Glomerular visceral epithelial cell (primary cell): ENCODE measurements at regions not wholly inside any gene's neighbourhood (a gene's known extent, or its start where the extent isn't known, plus 50 kb on each side); places are given as distances from the start of the nearest gene placed in this dataset.
A peak's percentile ranks its signal among the peaks of the same experiment; 100 is the strongest.

ENCODE experiments used
- DNase-seq: peaks from one replicate; pipeline ENCODE4 v3.0.0-alpha.2; 2016; ENCODE audit errors: extremely low spot score

DNA sequence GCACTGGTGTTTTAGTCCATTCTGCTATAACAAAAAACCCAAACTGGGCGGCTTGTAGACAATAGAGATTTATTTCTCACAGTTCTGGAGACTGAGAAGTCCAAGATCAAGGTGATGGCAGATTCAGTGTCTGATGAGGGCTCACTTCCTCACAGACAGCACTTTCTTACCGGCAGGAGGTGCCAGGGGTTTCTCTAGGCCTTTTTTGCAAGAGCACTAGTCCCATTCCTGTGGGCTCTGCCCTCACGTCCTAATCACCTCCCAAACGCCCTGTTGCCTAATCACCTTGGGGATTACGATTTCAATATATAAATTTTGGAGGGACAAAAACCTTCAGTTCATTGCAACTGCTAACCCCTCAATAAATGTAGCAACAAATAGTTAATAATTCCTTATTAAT, 140.0 kb upstream of the SGK1 start:
- no peak for DNase-seq

DNA sequence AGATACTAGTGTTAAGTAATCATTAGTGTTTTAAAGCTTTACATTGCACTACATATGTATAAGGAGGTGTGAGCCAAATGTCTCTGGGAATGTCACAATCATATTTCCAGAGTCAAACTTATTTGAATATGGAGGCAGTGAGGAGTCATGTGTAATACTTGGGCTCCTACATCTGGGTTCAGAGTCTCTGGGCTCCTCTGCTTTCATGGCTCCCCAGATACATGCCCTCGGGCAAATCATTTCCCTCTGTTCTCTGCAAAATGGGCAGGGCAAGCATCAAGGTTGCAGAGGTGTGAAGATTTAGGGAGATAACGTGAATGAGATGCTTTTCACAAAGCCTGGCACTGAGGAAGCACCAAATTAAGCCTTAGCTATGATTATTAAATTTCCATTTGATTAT, 138.3 kb upstream of the SGK1 start:
- no peak for DNase-seq

DNA sequence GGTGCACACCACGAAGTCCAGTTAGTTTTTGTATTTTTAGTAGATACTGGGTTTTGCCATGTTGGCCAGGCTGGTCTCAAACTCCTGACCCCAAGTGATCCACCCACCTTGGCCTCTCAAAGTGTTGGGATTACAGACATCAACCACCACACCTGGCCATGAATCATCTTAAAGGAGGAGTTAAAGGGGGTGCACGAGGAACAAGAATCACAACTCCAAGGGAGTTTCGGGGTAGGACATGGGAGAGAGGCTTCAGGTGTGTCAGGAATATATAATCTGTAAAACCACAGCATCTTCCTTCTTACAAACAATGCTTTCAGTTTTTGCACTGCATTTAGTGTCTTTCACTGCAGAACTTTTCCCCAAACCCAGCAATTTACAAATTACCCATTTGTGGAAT, 137.4 kb upstream of the SGK1 start:
- DNase-seq: no peak

DNA sequence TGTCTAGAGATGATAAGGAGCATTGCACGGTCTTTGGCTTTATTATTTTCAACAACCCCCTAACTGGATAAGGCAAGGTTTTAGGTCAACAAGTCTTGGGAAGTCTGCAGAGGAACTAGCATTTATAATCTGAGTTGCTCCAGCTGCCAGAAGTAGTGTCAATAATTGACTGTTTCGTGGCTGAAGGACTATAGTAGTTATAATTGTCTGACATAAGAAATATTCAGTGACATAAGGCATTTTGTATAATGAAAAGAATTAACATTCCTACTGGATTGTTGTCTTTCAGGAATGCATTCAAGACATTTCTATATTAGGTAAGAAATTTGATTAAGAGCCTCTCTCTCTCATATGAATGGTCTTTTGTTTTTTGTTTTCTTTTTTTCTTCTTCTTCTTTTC, 136.9 kb upstream of the SGK1 start:
- DNase-seq: no peak

DNA sequence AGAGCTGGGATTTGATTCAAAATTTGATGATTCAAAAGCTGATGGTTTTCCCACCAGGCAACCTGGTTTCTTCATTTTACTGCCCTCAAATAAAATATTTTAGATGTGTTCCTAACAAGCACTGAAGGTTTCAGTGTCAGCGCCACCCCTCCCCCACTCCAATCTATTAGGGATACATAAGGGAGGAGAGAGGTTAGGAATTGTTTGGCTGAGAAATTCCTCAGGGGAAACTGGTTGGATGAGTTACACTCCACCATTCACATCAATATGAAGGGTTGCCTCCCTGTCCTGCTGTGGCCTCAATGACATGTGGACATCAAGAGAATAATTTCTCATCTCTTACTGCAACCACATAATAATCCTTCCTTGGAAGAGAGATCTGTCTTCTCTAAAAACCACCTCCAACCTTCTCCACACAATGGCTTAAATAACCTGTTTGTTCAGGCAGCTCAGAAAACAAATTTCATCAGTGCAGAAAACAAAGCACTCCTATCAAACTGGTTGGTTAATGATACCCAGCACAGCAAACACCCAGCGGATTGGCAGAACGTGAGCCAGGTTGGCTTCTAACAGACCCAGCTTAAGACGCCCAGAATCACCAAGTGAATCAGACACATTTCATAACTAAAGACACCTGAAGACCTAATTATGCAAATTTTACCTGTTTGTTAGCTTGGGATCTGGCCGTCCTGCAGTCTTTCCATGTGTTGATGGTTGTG, 136.0 kb upstream of the SGK1 start:
- DNase-seq: no peak

DNA sequence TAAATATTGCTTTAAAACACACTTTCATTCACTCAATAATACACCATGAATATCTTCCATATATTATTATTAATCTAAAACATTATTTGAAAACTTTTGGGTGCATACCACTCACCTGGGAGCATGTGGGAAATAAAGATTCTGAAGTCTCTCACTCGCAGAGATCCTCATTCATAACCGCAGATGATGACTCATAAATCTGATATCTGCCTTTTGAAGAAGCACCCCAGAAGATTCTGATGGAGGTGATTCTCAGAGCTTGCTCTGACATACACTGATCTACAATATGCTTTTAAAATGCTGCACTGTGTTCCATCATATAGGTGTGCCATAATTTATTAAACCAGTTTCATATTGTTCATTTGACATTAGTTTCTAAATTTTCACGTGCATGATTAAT, 135.0 kb upstream of the SGK1 start:
- no peak for DNase-seq

DNA sequence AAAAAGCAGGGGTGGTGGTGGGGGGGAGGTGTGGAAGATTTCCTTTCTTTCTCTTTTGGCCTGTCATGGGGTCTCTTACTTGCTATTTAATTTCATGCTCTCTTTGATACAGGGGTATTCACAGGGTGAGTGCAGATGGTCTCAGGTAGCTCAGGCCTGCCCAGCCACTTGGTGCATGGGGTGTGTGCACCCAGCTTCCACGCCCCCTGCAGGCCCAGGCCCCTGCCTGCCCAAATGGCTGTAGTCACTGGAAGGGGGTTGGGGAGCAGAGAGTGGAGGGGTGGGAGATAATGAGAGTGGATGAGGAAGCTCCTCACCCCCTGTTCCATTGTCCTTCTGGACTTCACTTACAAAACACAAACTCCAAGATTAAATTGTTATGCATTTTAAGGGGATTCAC, 133.6 kb upstream of the SGK1 start:
- DNase-seq: no peak

DNA sequence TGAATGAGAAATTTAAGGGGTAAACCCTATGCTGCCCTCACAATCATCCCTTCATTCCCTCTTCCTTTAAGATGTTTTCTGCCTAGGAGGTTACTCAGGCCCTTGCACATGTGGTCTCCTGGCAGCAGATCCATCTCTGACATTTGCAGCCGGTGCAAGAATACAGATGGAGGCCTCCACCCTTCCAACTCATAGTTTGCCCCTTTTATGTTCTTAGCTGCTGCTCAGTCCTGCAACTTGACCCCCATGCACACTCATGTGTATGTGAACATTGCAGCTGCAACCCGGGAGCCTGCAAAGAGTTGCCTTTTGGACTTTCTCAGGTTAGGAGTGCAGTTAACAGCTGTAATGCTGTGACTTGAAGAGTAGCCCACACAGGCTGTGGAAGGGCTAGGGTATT, 131.9 kb upstream of the SGK1 start:
- no peak for DNase-seq

DNA sequence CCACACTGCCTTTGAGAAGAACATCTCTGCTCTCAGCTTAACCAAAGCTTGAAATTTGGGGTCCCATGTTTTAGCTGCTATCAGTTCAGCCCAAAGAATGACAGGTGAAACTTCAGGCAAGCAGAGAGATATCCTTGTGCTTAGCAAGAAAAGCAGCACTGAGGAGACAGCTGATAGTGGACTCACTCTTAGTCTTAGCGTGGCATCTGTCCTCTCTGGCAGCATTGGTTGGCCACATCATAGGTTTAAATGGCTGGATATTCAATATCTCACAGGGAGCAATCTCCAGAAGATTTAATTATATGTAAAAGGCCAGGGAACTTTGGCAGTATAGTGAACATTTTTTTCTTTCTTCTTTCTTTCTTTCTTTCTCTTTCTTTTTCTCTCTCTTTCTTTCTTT, 131.1 kb upstream of the SGK1 start:
- DNase-seq: no peak

DNA sequence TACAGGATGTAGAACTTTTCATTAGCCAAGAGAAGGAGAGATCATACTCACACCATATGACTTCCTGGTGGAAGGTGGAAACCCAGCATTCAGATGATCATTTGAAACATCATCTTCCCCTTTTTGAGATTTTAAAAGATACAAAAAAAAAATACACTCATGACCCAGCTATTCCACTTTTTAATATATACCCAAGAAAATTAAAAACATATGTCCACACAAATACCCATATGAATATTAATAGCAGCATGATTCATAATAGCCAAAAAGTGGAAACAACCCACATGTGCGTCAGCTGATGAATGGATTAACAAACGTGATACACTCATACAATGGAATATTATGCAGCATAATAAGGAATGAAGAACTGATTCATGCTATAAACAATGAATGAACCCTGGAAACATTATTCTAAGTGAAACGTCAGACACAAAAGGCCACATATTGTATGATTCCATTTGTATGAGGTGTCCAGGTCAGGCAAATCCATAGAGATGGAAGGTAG, 130.0 kb upstream of the SGK1 start:
- DNase-seq: no peak

DNA sequence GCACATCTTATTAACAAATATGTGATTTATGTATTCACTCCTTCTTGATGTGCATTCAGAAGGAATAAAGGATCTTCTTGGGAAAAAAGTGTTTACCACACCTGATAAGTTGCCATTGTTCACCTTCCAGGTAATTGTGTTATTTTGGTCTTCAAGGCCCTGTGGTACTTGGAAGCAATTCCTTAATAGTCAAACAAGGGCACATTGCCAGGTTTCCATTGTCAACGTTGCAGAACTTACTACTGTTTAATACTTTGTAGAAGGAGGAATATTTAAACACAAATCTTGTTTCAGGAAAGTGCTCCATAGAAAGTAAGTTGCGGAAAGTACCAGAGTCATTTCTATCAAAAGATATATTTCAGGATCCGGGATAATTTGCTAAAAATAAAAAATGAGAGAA, 129.5 kb upstream of the SGK1 start:
- DNase-seq: no peak

DNA sequence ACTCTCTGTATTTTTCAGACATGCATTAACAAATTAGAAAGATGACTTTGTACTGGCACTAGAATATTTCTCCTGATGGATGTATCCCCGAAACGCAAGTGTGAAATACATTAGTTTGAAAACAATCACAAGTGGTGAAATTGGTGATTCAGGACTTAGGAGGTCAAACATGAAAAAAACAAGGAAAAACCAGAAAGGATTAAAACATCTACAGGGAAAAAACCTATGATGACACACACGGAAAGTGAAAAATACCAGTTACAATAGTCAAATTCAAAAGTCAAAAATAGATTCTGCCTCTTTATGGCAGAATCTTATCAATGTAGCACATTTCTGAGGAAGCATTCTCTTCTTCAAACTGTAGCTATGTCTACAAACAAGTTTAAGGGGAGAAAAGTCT, 129.0 kb upstream of the SGK1 start:
- DNase-seq: no peak

DNA sequence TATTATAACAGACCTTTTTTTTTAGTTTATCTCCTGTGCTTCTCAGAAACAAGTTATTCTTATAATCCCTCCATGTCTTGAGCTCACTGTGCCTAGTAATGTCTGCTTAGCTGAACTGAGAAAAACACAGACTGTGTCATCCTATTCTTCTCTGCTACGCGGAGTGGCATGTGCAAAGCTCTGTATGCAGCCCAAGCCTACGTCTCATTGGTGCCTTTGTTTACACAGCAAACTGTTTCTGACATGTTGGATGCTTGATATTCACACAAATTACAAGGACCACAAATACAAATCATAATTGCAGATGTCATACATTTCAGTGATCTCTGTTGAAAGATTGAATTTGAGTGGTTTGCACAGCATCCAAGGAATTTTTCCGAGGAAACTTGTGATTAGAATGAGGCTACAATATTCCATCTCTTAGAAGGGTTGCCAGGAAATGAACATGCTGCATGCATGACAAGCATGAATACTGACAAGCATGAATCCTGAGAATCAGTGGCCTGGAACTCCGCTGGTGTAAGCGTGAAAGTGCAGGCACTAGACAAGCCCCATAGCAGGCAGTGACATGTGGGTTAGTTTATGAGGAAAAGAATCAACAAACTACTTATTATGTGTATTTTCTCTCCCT, 128.4 kb upstream of the SGK1 start:
- DNase-seq: peak; percentile 76

DNA sequence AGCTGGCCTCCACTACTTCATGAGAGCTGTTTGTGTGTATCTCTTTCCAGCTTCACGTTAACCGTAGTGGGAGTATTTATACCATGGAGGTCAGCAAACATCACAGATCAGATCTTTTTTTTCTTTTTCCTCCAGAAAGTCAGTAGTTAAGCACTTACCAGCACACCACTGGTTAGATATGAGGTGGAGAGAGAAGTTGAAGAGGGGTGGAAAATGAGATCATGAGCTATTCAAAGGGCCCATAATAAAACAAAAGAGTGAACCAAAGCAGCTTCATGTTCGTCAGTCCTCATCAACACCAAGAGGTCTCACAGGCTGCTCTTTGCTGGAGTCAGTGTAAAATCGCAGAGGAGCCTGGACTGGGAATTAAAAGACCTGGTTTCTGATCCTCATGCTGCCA, 125.1 kb upstream of the SGK1 start:
- DNase-seq: no peak

DNA sequence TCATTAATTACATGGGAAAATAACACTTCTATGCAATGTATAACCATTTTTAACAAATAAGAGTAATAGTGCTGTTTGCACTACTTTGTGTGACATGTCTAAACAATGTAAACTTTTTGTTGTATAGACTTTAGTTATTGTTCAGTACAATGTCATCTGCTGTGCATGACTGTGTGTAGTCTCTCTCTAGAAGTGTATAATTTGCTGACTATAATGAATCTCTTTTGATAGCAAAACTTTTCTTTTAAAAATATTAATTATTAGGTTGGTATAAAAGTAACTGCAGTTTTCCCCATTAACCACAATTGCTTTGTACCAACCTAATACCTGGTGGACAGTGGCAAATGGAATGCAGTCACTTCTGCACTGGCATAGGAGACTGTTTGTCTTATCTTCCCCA, 124.2 kb upstream of the SGK1 start:
- DNase-seq: no peak

DNA sequence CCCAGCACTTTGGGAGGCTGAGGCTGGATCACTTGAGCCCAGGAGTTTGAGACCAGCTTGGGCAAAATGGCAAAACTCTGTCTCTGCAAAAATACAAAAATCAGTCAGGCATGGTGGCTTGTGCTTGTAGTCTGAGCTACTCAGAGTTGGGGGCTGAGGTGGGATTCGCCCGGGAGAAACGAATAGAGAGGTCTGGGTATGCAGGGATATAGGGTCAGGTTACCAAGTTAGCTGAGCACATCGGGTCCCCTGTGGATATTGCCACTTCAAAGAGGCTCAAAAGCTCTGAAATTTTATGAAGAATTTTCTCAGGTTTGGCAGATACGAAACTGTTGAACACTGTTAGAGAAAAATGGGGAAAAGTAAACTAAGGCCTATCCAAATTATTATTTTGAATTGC, 120.9 kb upstream of the SGK1 start:
- DNase-seq: no peak

DNA sequence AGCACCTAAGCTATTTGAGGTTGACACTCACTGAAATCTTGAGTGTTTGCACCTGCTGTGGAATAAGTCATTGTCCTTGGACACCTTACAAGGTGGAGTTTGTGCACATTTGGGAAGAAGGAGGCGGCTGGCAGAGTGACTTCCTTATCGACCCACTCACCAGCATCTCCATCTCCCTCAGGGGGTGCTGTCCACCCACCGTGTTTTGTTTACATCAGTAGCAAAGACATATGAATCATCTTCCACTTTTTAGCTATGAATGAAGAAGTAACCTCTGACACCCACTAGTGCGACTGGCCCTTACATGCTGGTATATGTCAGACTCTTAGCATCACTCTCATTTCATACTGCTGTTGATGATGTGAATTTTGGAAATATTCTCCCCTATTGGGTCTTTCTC, 119.5 kb upstream of the SGK1 start:
- DNase-seq: no peak

DNA sequence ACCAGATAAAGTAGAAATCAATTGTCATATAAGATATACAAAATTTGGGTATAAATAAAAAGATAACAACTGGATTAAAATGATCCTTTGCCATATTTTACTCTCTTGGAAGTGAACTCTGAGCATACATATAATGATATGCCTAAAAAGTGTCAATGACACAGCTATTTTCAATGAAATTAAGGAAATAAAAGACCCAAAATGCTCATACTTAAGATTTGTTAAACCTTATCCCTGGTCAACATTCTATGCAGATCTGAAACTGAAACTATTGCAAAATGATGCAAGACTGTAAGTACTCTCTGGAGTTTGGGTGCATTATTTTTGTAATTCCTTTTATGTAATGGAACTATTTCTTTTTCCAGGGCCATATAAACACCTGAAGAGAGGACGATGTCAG, 119.0 kb upstream of the SGK1 start:
- no peak for DNase-seq

DNA sequence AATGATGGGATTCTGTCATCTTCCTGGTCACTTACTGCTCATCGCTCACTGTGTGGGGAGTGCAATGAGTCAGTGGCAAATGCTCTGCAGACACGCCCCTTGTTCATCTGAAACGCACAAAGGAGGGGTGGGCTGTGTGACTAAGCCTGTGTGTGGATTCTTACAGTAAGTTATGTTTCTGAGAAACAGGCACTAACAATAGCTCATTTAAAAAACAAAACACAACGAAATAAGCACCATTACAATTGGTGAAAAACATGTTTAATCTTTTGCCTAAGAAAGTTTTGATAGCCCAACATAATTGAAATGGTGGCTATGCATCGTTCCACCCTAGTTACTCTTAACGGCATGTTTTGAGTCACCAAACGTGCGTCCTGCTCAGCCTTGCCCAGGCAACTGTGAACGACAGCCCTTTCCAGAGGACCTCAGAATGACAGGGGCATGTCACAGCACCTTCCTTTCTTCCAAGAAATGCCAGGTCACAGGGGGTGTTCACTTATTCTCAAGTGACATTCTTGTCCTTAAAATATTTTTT, 118.4 kb upstream of the SGK1 start:
- DNase-seq: peak; percentile 86

DNA sequence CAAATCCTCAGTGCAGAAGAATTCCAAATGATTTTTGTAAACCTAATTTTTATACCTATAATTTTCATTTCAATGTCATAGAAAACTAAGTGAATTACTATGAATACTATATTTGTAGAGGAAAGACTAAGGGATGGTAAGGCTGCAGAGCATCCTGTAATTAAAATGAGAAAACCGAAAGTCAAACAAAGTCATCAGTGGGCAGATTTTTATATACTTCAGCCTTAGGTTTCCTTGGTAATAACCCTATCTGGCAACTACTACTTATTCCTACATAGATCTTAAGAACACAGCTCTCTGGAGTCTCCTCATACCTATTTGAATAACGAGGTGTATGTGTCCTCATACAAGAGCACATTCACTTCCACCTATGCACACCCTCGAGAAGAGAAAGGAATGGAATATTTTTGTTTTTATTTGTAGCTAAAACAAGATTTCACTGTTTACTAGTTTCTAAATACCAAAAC, 117.9 kb upstream of the SGK1 start:
- no peak for DNase-seq

DNA sequence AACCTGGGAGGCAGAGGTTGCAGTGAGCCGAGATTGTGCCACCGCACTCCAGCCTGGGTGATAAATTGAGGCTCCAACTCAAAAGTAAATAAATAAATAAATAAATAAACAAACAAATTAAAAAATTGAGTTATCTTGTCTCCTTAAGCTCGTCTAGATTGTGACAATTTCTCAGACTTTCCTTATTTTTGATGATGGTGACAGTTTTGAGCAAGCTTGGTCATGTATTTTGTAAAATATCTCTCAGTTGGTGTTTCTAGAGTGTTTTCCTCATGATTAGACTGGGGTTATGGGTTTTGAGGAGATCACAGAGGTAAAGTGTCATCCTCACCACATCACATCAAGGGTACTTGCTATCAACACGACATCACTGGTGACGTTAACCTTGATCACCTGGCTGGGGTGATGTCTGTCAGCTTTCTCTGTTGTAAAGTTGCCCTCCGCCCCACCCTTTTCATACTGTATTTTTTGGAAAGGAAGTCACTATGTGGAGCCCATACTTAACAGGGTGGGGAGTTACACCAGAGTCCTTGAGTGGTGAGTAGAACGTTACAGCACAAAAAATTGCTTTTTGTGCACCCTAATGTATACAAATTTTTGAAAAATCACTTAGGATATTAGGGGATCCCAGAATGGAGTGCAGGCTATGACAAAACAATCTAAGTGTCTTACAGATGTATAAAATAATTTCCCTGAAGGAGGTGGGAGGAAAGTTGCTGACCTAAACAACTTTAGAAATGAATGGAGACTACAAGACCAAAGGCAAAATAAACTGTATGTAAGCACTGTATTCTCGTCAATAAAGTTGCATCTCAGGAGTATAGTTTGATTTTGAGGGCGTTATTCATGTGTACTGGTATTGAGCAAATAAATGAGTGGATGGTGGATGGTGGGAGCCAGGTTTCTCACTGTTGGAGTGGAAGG, 116.4 kb upstream of the SGK1 start:
- DNase-seq: no peak

DNA sequence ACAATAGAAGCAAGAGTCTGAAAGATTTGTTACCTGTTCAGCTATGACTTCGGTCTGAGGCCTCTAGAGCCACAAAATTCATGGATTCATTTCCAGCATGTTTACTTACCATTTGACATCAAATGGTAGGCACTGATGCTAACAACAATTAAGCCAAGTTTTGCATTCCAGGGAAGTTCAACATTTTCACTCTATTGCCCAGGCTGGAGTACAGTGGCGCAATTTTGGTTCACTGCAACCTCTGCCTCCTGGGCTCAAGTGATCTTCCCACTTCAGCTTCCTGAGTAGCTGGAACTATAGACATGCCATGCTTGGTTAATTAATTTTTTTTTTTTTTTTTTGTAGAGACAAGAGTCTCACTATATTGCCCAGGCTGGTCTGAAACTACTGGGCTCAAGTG, 114.1 kb upstream of the SGK1 start:
- DNase-seq: no peak
